ENCODE measurements at regions not wholly inside any gene's neighbourhood (a gene's known extent, or its start where the extent isn't known, plus 50 kb on each side); places are given as distances from the start of the nearest gene placed in this dataset.
A peak's percentile ranks its signal among the peaks of the same experiment; 100 is the strongest.

- TF ChIP-seq POLR2A (IDR thresholded peaks at IDR 0.05) (no peak), CTCF (IDR thresholded peaks at IDR 0.05) (peak in 1 of 6 experiments; percentile 19)
Observed at GRCh38 chr9:106560540-106560939, 302.4 kb upstream of the ZNF462 start.
